ENCODE measurements at regions not wholly inside any gene's neighbourhood (a gene's known extent, or its start where the extent isn't known, plus 50 kb on each side); places are given as distances from the start of the nearest gene placed in this dataset.

DNA sequence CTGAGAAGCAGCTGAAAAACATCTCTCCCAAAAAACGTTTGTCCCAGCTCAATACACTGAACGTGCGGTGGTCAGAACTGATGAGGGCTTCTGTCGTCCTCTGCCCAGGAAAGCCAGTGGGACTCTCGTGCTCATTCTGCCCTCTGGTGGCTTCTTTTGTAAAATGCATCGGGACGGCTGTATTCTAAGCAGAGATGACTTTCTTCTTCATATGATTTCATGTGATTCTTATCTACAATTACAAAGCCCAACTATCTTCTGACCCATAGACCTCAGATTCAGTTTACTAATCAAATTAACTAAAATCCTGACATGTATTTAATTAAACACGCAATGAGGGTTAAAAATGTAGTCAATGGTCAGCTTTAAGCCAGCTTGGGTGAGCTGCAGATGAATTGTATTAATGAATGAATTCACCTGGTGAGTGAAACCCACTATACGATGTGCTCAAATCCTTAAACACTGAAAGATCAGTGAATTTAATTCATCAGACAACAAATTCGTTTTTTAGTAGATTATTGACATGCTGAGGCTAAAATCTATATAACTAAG lies 117.6 kb upstream of the FAM204A start:
- peak in 6 of 8 donors; percentile 49 to 82 (median 68) for ATAC-seq
- Histone ChIP-seq H3K27me3 (peaks cover 0 to 74% (median 43%) of the 10 kb centered on the region in 7 donors), H3K4me3 (no peak overlapping the region), H3K9me3 (no peaks in the 10 kb centered on the region), H3K27ac (no peak overlapping the region), H3K36me3 (no peaks in the 10 kb centered on the region), H3K4me1 (peaks cover 0 to 3% (median 0%) of the 10 kb centered on the region in 9 donors)
- TF ChIP-seq, protein P1, sequence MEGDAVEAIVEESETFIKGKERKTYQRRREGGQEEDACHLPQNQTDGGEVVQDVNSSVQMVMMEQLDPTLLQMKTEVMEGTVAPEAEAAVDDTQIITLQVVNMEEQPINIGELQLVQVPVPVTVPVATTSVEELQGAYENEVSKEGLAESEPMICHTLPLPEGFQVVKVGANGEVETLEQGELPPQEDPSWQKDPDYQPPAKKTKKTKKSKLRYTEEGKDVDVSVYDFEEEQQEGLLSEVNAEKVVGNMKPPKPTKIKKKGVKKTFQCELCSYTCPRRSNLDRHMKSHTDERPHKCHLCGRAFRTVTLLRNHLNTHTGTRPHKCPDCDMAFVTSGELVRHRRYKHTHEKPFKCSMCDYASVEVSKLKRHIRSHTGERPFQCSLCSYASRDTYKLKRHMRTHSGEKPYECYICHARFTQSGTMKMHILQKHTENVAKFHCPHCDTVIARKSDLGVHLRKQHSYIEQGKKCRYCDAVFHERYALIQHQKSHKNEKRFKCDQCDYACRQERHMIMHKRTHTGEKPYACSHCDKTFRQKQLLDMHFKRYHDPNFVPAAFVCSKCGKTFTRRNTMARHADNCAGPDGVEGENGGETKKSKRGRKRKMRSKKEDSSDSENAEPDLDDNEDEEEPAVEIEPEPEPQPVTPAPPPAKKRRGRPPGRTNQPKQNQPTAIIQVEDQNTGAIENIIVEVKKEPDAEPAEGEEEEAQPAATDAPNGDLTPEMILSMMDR (IDR thresholded peaks at IDR 0.05) = peak; percentile 50 to 80 (median 76)
- DNase-seq = peak; percentile 24 to 26
- intact Hi-C loops (cut with DNase I) = loop anchor here in 6 of 10 donors (2.0 to 10.0 kb wide), 3 partner anchors 962 to 965 kb away; no protein-coding TSS in a partner anchor
- WGBS, 2 donors = 2% methylated on average over 10 of the region's 10 CpGs

DNA sequence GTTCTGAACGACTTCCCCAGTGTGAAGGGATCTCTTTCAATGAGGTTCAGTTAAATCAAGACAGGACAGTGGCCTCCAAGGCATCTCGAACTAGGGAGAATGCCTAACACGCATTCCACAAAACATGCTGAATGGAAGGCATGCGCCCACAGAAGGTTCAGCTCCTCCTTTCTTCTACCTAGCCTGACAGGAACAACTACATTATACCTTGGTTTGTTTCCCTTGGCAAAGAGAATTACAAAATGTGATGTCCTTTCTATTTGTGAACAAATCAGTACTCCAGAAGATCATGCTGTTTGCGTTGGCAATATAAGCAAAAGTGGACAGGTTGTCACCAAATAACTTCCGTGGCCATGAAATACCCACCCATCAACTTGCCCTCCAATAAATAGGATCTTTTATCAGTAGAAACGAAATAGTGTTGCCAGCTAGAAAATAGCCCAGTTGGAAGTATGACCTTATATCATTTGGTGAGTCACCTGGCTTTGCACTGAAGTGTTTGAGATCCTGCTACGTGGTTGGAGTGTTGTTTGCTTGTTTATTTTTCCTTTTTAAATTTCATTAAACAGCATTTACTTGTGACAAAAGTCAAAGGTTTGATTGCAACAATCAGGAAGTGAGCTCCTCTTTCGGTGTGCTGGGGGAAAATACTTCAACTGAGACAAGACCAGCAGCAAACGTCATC lies 117.0 kb upstream of the FAM204A start:
- Histone ChIP-seq H3K4me1 (peaks cover 0 to 3% (median 0%) of the 10 kb centered on the region in 9 donors), H3K27me3 (peaks cover 0 to 71% (median 43%) of the 10 kb centered on the region in 7 donors), H3K36me3 (no peaks in the 10 kb centered on the region), H3K9me3 (no peaks in the 10 kb centered on the region), H3K27ac (no peak overlapping the region), H3K4me3 (no peak overlapping the region)
- TF ChIP-seq, protein P1 (IDR thresholded peaks at IDR 0.05) = no peak
- intact Hi-C loops (cut with DNase I) = loop anchor here in 5 of 10 donors (2.0 to 10.0 kb wide), 3 partner anchors 962 to 964 kb away; no protein-coding TSS in a partner anchor
- no peak for ATAC-seq
- DNase-seq = no peak
- 51 to 55% methylated on average over 10 of the region's 10 CpGs for WGBS, 2 donors

DNA sequence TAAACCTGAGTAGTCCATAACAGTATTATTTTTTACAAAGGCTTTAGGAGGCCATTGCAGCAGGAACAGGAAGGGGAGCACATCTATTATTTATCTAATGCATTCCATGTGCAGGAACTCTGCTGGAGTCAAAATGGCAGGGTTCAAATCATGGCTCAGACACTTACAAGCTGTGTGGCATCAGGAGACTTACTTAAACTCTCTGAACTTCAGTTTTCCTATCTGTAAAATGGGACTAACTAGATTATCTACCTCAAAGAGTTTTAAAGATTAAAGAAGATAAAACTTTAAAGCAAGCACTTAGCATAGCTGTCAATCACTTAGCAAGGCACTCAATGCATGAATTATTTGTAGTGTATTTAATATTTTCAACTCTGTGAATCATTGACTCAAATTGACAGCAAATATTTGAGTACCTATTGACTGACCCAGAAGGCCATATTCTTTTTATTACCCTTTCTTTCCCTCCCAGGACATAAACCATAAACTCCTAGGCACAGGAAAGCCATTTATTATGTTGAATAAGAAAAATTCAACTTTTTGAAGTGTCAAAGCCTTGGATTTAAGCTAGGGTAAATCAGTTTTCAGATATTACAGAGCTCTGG lies 115.8 kb upstream of the FAM204A start:
- intact Hi-C loops (cut with DNase I) = loop anchor here in 5 of 10 donors (2.0 to 10.0 kb wide), 3 partner anchors 961 to 963 kb away; no protein-coding TSS in a partner anchor
- ATAC-seq = no peak
- DNase-seq = no peak
- Histone ChIP-seq H3K36me3 (no peaks in the 10 kb centered on the region), H3K27ac (no peak overlapping the region), H3K4me3 (no peak overlapping the region), H3K9me3 (peaks cover 0 to under 1% (median 0%) of the 10 kb centered on the region in 11 donors), H3K27me3 (peaks cover 0 to 59% (median 33%) of the 10 kb centered on the region in 7 donors), H3K4me1 (peaks cover 0 to 3% (median 0%) of the 10 kb centered on the region in 9 donors)
- TF ChIP-seq, protein P1 (IDR thresholded peaks at IDR 0.05) = no peak

DNA sequence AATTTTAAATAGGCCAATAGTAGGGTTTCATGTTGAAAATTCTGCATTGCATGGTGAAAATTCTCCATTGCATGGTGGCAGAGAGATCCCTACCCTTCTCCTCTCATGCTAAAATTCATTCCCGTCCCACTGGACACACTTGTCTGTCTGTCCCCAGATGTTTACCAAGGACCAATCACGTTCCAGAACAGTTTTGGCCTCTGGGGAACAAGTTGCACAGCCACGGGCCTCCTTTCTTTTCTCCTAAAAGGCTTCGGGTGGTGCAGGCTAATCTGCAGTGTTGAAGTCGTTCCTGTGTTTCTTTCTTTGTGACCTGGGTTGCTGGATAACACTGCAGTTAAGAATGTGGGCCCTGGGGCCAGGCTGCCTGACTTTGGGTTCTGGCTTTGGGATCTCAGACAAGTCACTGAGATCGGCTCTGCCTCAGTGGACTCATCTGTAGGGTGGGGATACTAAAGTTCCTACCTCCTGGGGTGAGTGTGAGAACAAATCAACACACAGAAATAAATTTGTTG lies 113.1 kb upstream of the FAM204A start:
- Histone ChIP-seq H3K4me1 (peaks cover 0 to 3% (median 0%) of the 10 kb centered on the region in 9 donors), H3K9me3 (peaks cover 0 to 18% (median 2%) of the 10 kb centered on the region in 11 donors), H3K4me3 (no peak overlapping the region), H3K27ac (no peak overlapping the region), H3K36me3 (no peaks in the 10 kb centered on the region), H3K27me3 (peaks cover 0 to 47% (median 23%) of the 10 kb centered on the region in 7 donors)
- intact Hi-C loops (cut with DNase I) = loop anchor here in 4 of 10 donors (5.0 to 10.0 kb wide), 2 partner anchors 958 to 960 kb away; no protein-coding TSS in a partner anchor
- TF ChIP-seq, protein P1 (IDR thresholded peaks at IDR 0.05) = no peak
- 51 to 60% methylated on average over 6 of the region's 6 CpGs for WGBS, 2 donors
- no peak for ATAC-seq
- DNase-seq = no peak

Measured in heart right ventricle (tissue), 16 donors.